ENCODE measurements at regions not wholly inside any gene's neighbourhood (a gene's known extent, or its start where the extent isn't known, plus 50 kb on each side); places are given as distances from the start of the nearest gene placed in this dataset.

- Histone ChIP-seq H3K79me2 (ENCODE audit: insufficient read depth, low read length) (no peaks in the 10 kb centered on the region), H2AFZ (ENCODE audit: low read length) (no peak overlapping the region), H3T11ph (ENCODE audit: low read length) (no peak overlapping the region), H3K27me3 (ENCODE audit: insufficient read depth, low read length) (no peaks in the 10 kb centered on the region), H4K5ac (ENCODE audit: insufficient read length, low read depth, low read length) (no peak overlapping the region), H2BK20ac (ENCODE audit: low read depth, low read length, poor library complexity, severe bottlenecking) (no peak overlapping the region), H2BK15ac (ENCODE audit: low read depth, low read length) (no peak overlapping the region), H2BK5ac (ENCODE audit: insufficient read length, low read length) (no peak overlapping the region), H2BK120ac (ENCODE audit: low read depth, low read length, poor library complexity, severe bottlenecking) (no peak overlapping the region), H3K14ac (ENCODE audit: insufficient read depth, low read length) (no peak overlapping the region), H4K91ac (ENCODE audit: insufficient read length, low read depth, low read length) (no peak overlapping the region), H4K8ac (replicated peaks; ENCODE audit: insufficient read length, low read depth, low read length) (no peak overlapping the region), H3K9me3 (ENCODE audit: control insufficient read depth, low read depth, low read length) (no peaks in the 10 kb centered on the region), H3K56ac (ENCODE audit: insufficient read length, low read depth, low read length) (no peak overlapping the region), H3K4me1 (ENCODE audit: insufficient read depth, low read length) (no peaks in the 10 kb centered on the region), H3K18ac (ENCODE audit: insufficient read length, low read depth, low read length) (no peak overlapping the region), H3K27ac (ENCODE audit: insufficient read length, low read depth, low read length) (no peak overlapping the region), H3K9ac (ENCODE audit: extremely low read depth, insufficient read length, low read length) (no peak overlapping the region), H3K4ac (ENCODE audit: low read depth, low read length) (no peak overlapping the region), H2BK12ac (ENCODE audit: insufficient read length, low read depth, low read length) (no peak overlapping the region), H3K4me2 (ENCODE audit: insufficient read depth, insufficient read length, low read length) (no peak overlapping the region), H3K79me1 (ENCODE audit: insufficient read depth, low read depth, low read length, poor library complexity, severe bottlenecking) (no peaks in the 10 kb centered on the region), H4K20me1 (ENCODE audit: control insufficient read depth, insufficient read depth, insufficient read length) (no peaks in the 10 kb centered on the region), H3K23me2 (ENCODE audit: insufficient read length, low read depth, low read length, poor library complexity, severe bottlenecking) (no peaks in the 10 kb centered on the region), H3K23ac (ENCODE audit: insufficient read length, low read depth, low read length) (no peak overlapping the region), H2AK5ac (ENCODE audit: insufficient read length, low read length) (no peak overlapping the region)
- peaks cover 10% of the 10 kb centered on the region for H3K27me3 Mint-ChIP-seq (ENCODE audit: low read depth)
- H3K27ac Mint-ChIP-seq, result no peak overlapping the region
- no peak overlapping the region for H3K4me3 Mint-ChIP-seq
- no peak for TF ChIP-seq CTCF (conservative IDR thresholded peaks at IDR 0.05)
- H3K36me3 Mint-ChIP-seq (ENCODE audit: insufficient read depth in 1 of 3, low read depth in 3 of 3), result peaks cover 2 to 9% (median 2%) of the 10 kb centered on the region in 3 experiments; a peak in 4 of 7 replicates
- peaks cover 4 to 15% of the 10 kb centered on the region in 2 experiments for H3K9me3 Mint-ChIP-seq
- H3K4me1 Mint-ChIP-seq, result peaks cover 7% of the 10 kb centered on the region in 2 experiments
- no CpG with 5 or more reads among the region's 4 CpGs for WGBS (ENCODE audit: extremely low coverage, insufficient read length, low lambda C conversion rate)
- no peak for DNase-seq
These were observed 88.1 kb downstream of the CMPK2 start for GRCh38 chr2:6777626-6778025.

Measured in H9 (cell line).